ENCODE measurements at regions not wholly inside any gene's neighbourhood (a gene's known extent, or its start where the extent isn't known, plus 50 kb on each side); places are given as distances from the start of the nearest gene placed in this dataset.

DNA sequence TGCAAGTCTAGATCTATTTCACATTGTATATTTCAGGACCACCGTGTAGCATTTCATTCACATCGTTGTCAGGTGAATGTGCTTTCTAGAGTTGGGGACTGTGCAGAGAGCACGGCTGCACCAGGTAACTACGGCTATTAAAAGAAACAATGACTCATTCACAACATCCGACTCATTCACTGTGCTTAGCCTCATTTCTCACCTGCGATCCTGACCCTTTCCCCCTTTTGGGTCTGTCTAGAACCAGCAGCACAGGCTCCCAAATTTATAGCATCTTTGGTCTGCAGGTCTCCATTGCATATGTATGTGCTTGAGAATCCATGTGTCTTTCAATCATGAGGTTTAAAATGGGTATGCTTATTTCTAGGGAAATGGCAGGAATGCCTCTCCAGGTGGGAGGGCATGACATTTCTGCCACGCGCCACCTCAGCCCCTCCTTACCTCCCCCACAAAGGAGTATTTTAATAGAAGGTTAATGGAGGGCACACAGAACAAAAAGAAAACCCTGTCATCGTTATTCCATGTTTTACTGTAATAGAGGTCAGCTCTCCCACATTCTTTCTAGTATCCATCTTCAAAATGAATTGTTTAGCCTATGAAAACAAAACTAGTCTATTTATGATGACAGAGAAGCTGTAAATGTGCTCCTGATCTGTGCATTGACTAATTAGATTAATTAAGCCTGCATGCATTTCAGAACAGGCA is 246.7 kb upstream of the EPHA4 start:
- TF ChIP-seq MAFK (IDR thresholded peaks at IDR 0.05; ENCODE audit: low read depth, low read length): no peak
- no peak for TF ChIP-seq FOS (IDR thresholded peaks at IDR 0.05; ENCODE audit: low read depth, low read length)
